Neuronal stem cell (in vitro differentiated cells): ENCODE measurements at regions not wholly inside any gene's neighbourhood (a gene's known extent, or its start where the extent isn't known, plus 50 kb on each side); places are given as distances from the start of the nearest gene placed in this dataset.
"Not testable (repeated sequence)": the region's sequence is repeated elsewhere in the genome, so short reads cannot be mapped to it uniquely, and the experiment has no call there.

Experiments used
- DNase-seq: peaks from one replicate; pipeline ENCODE4 v3.0.0-alpha.2; 2013; ENCODE audit warnings: low spot score
- H2AFZ ChIP-seq: one replicate; pipeline ENCODE4 v1.6.1; 2013; ENCODE audit warnings: mild to moderate bottlenecking, low read length, inconsistent platforms
- H2AK5ac ChIP-seq: 2 replicates; pipeline ENCODE4 v1.6.1; 2013; ENCODE audit warnings: low read depth, mild to moderate bottlenecking, inconsistent platforms, low read length, moderate library complexity, mixed read lengths
- H2BK120ac ChIP-seq: 2 replicates; pipeline ENCODE4 v1.6.1; 2013; ENCODE audit warnings: low read depth, mild to moderate bottlenecking, inconsistent platforms, low read length, moderate library complexity, mixed read lengths
- H2BK12ac ChIP-seq: one replicate; pipeline ENCODE4 v1.6.1; 2013; ENCODE audit warnings: low read length, inconsistent platforms
- H2BK15ac ChIP-seq: 2 replicates; pipeline ENCODE4 v1.6.1; 2013; ENCODE audit warnings: mild to moderate bottlenecking, low read length, inconsistent platforms, mixed read lengths
- H2BK5ac ChIP-seq: one replicate; pipeline ENCODE4 v1.6.1; 2013; ENCODE audit warnings: inconsistent platforms, mild to moderate bottlenecking, low read length, moderate library complexity
- H3K14ac ChIP-seq: one replicate; pipeline ENCODE4 v1.6.1; 2013; ENCODE audit warnings: low read length, inconsistent platforms
- H3K18ac ChIP-seq: 2 replicates; pipeline ENCODE4 v1.6.1; 2013; ENCODE audit warnings: low read length, inconsistent platforms
- H3K23ac ChIP-seq: 2 replicates; pipeline ENCODE4 v1.6.1; 2013; ENCODE audit warnings: low read depth, mild to moderate bottlenecking, mixed read lengths, low read length, inconsistent platforms; ENCODE audit not compliant: poor library complexity
- H3K27ac ChIP-seq: replicated peaks from 3 replicates; pipeline ENCODE4 v1.5.1; 2013; ENCODE audit warnings: low read length, inconsistent platforms
- H3K27me3 ChIP-seq, 3 experiments: 2 replicates each; pipeline ENCODE4 v1.6.1; 2013; ENCODE audit warnings: low read length in 3 of 3, mild to moderate bottlenecking in 2 of 3, inconsistent platforms in 1 of 3, low read depth in 1 of 3, mixed read lengths in 1 of 3, moderate library complexity in 1 of 3; ENCODE audit not compliant: control insufficient read depth in 3 of 3, insufficient read depth in 3 of 3
- H3K36me3 ChIP-seq, 2 donors: replicated peaks in 1 of 2; 2 replicates each; pipeline ENCODE4 v1.6.1; 2013; ENCODE audit warnings: low read length in 2 of 2; ENCODE audit not compliant: control insufficient read depth in 2 of 2, insufficient read depth in 2 of 2
- H3K4ac ChIP-seq: 2 replicates; pipeline ENCODE4 v1.6.1; 2013; ENCODE audit warnings: inconsistent platforms, mild to moderate bottlenecking, low read length, moderate library complexity
- H3K4me1 ChIP-seq, 2 donors: 1 replicate in 1 of 2; 2 replicates in 1 of 2; pipeline ENCODE4 v1.6.1; 2013; ENCODE audit warnings: low read length in 2 of 2, low read depth in 1 of 2; ENCODE audit not compliant: control insufficient read depth in 2 of 2, insufficient read depth in 1 of 2
- H3K4me2 ChIP-seq: one replicate; pipeline ENCODE4 v1.6.1; 2013; ENCODE audit warnings: mild to moderate bottlenecking, low read length, inconsistent platforms; ENCODE audit not compliant: insufficient read depth, poor library complexity, severe bottlenecking
- H3K4me3 ChIP-seq, 2 donors: 2 replicates each; pipeline ENCODE4 v1.5.1; 2013; ENCODE audit warnings: low read length in 2 of 2, mild to moderate bottlenecking in 2 of 2, inconsistent platforms in 1 of 2, moderate library complexity in 1 of 2
- H3K79me1 ChIP-seq: one replicate; pipeline ENCODE4 v1.6.1; 2013; ENCODE audit warnings: low read depth, mild to moderate bottlenecking, inconsistent platforms, low read length, moderate library complexity
- H3K9ac ChIP-seq: one replicate; pipeline ENCODE4 v1.6.1; 2013; ENCODE audit warnings: mild to moderate bottlenecking, low read depth, low read length, inconsistent platforms; ENCODE audit not compliant: poor library complexity
- H3K9me3 ChIP-seq, 2 donors: replicated peaks in 1 of 2; 2 replicates each; pipeline versions ENCODE3 to v1.6.1; 2013; ENCODE audit warnings: low read length in 2 of 2, mild to moderate bottlenecking in 2 of 2, inconsistent platforms in 1 of 2, low read depth in 1 of 2, mixed read lengths in 1 of 2, moderate library complexity in 1 of 2; ENCODE audit not compliant: control insufficient read depth in 2 of 2, insufficient read depth in 1 of 2
- H4K8ac ChIP-seq: one replicate; pipeline ENCODE4 v1.6.1; 2013; ENCODE audit warnings: low read depth, mild to moderate bottlenecking, inconsistent platforms, low read length, moderate library complexity
- H4K91ac ChIP-seq: one replicate; pipeline ENCODE4 v1.6.1; 2013; ENCODE audit warnings: low read length, low read depth, mild to moderate bottlenecking, inconsistent platforms; ENCODE audit not compliant: poor library complexity
- WGBS, 2 donors: extraction: QIAGEN DNeasy Blood & Tissue Kit; methylation state at CpG; one replicate each; pipeline ENCODE4 v1.1.7; 2013; ENCODE audit warnings: missing lambda C conversion rate in 2 of 2, mixed read lengths in 1 of 2; ENCODE audit not compliant: insufficient read length in 2 of 2, insufficient replicate concordance in 1 of 2; ENCODE audit errors: extremely low coverage in 2 of 2; 5-methylcytosine and 5-hydroxymethylcytosine counted together

DNA sequence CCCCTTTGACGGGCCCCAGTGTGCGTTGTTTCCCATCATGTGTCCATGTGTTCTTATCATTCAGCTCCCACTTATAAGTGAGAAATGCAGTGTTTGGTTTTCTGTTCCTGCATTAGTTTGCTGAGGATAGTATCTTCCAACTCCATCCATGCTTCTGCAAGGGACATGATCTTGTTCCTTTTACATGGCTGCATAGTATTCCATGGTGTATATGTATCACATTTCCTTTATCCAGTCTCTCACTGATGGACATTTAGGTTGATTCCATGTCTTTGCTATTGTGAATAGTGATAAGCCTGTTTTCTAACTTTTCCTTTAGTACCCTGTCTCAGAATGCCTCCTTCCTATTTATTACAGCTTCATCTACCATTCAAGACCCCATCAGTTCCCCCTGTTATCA, 278.2 kb upstream of the SGO1 start:
- H2AK5ac ChIP-seq, H3K9me3 ChIP-seq, H3K4me1 ChIP-seq, H3K4me3 ChIP-seq, H3K18ac ChIP-seq, H2AFZ ChIP-seq, H3K36me3 ChIP-seq, H4K91ac ChIP-seq, H3K79me1 ChIP-seq, H3K27me3 ChIP-seq, H2BK120ac ChIP-seq, H3K14ac ChIP-seq, H3K23ac ChIP-seq, H3K27ac ChIP-seq, H2BK15ac ChIP-seq, DNase-seq, H2BK12ac ChIP-seq, H3K9ac ChIP-seq, H4K8ac ChIP-seq, H3K4ac ChIP-seq, H2BK5ac ChIP-seq, H3K4me2 ChIP-seq: not testable (repeated sequence)
- no CpG with 5 or more reads among the region's 2 CpGs for WGBS, 2 donors

DNA sequence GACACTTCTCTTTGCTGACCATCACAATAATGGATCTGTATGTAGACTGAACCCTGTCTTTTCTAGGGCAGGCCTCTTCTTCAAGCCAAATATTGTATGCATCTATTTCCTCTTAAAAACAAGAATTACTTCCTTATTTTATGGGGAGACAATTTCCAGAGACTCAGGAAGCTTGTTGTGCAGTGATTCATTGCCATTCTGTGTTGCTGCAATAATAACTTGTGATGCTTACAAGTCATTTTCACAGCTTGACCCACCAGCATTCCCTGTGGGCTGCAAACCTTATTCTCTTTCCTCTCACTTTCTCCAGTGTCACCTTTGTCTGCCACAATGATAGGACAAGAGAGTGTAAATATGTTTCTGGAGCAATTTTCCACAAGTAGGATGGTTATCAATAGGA, 276.7 kb upstream of the SGO1 start:
- Histone ChIP-seq H2BK120ac (no peak overlapping the region), H3K18ac (no peak overlapping the region), H2BK5ac (no peak overlapping the region), H2BK12ac (no peak overlapping the region), H3K4ac (no peak overlapping the region), H4K91ac (no peak overlapping the region), H3K79me1 (no peaks in the 10 kb centered on the region), H3K9ac (no peak overlapping the region), H2AK5ac (no peak overlapping the region), H3K9me3 (peaks cover 0 to 2% of the 10 kb centered on the region in 2 donors), H3K23ac (no peak overlapping the region), H3K14ac (no peak overlapping the region), H2BK15ac (no peak overlapping the region), H3K4me2 (no peak overlapping the region), H3K36me3 (peaks cover 0 to 1% of the 10 kb centered on the region in 2 donors), H2AFZ (no peak overlapping the region), H4K8ac (no peak overlapping the region), H3K27ac (no peak overlapping the region), H3K27me3 (no peaks in the 10 kb centered on the region), H3K4me3 (no peak overlapping the region), H3K4me1 (no peaks in the 10 kb centered on the region)
- no peak for DNase-seq

DNA sequence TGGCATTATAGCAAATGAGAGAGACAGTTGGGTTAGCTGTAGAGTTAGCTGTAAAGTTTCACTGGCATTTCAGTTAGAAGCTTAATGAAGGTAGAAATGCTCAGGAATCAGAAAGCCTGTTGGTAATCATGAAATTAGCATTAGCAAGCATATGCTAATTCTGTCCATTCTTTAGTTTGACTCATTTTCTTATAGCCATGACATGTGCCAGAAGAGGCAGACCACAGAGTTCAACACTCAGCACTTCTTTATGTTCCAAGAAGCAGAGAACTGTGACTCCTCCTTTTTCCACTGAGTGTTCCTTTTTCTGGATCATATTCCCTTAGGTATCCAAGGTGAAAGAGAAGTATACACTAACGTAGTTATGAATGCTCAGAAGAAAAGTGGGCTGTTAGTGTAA, 276.2 kb upstream of the SGO1 start:
- whole genome bisulfite sequencing, 2 donors = no CpG with 5 or more reads among the region's 1 CpG
- H3K4ac ChIP-seq = no peak overlapping the region
- no peak overlapping the region for H3K9ac ChIP-seq
- no peak overlapping the region for H2BK15ac ChIP-seq
- H2BK12ac ChIP-seq = no peak overlapping the region
- H3K4me2 ChIP-seq = no peak overlapping the region
- H3K18ac ChIP-seq = no peak overlapping the region
- no peaks in the 10 kb centered on the region for H3K4me1 ChIP-seq
- no peak overlapping the region for H3K14ac ChIP-seq
- H2AFZ ChIP-seq = no peak overlapping the region
- no peak overlapping the region for H2AK5ac ChIP-seq
- peak overlapping the region in 1 of 2 donors; percentile 47 for H3K4me3 ChIP-seq
- no peak overlapping the region for H3K23ac ChIP-seq
- H3K36me3 ChIP-seq = peaks cover 0 to 1% of the 10 kb centered on the region in 2 donors
- H3K27me3 ChIP-seq = no peaks in the 10 kb centered on the region
- H4K8ac ChIP-seq = no peak overlapping the region
- H3K9me3 ChIP-seq = peaks cover 0 to 4% of the 10 kb centered on the region in 2 donors
- no peak overlapping the region for H2BK120ac ChIP-seq
- no peak overlapping the region for H4K91ac ChIP-seq
- no peaks in the 10 kb centered on the region for H3K79me1 ChIP-seq
- H3K27ac ChIP-seq = no peak overlapping the region
- no peak for DNase-seq
- H2BK5ac ChIP-seq = no peak overlapping the region

DNA sequence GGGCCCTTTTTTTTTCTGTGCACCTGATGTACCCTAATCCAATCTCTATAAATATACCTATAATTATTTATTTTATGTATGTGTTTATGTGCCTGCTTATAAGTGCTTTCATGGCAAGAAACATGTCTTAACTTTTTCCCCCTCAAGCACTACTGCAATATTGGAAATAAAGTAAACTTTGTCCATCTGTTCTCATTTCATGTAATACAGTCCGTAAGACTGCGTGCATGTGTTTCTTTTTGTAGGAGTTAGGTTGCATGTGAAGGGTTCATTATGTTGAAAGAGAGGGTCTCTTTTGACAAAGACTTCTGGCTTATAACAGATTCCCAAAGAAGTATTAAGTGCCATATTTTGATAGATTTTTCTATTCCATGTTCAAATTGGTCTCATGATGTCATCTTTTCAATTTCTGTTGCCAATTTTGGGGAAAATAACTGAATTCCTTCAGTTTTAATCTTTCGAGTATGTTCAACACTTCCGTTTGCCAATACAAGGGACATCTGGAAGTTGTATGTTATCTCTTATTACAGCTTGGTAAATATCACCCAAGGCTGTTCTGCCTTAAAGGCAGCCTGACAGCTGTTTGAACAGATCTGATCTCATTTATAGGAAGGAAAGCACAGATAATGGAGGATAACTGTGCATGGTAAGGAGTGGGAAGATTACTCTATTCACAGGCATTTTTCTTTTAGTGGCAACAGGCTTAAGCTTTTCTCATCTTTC, 273.1 kb upstream of the SGO1 start:
- H2BK120ac ChIP-seq = no peak overlapping the region
- no peak overlapping the region for H3K23ac ChIP-seq
- no peak overlapping the region for H4K8ac ChIP-seq
- no CpG with 5 or more reads among the region's 4 CpGs for WGBS, 2 donors
- peaks cover 0 to 5% of the 10 kb centered on the region in 2 donors for H3K9me3 ChIP-seq
- H3K36me3 ChIP-seq = no peaks in the 10 kb centered on the region
- DNase-seq = no peak
- H3K27ac ChIP-seq = no peak overlapping the region
- H3K4me2 ChIP-seq = no peak overlapping the region
- H2AFZ ChIP-seq = no peak overlapping the region
- no peak overlapping the region for H4K91ac ChIP-seq
- no peak overlapping the region for H3K9ac ChIP-seq
- H2BK12ac ChIP-seq = no peak overlapping the region
- no peak overlapping the region for H3K18ac ChIP-seq
- H3K79me1 ChIP-seq = no peaks in the 10 kb centered on the region
- H3K4me1 ChIP-seq = no peaks in the 10 kb centered on the region
- H3K4ac ChIP-seq = no peak overlapping the region
- H2BK15ac ChIP-seq = no peak overlapping the region
- H2BK5ac ChIP-seq = no peak overlapping the region
- H3K14ac ChIP-seq = no peak overlapping the region
- no peak overlapping the region for H3K4me3 ChIP-seq
- H2AK5ac ChIP-seq = no peak overlapping the region
- H3K27me3 ChIP-seq = no peaks in the 10 kb centered on the region
